ENCODE measurements at regions not wholly inside any gene's neighbourhood (a gene's known extent, or its start where the extent isn't known, plus 50 kb on each side); places are given as distances from the start of the nearest gene placed in this dataset.

DNA sequence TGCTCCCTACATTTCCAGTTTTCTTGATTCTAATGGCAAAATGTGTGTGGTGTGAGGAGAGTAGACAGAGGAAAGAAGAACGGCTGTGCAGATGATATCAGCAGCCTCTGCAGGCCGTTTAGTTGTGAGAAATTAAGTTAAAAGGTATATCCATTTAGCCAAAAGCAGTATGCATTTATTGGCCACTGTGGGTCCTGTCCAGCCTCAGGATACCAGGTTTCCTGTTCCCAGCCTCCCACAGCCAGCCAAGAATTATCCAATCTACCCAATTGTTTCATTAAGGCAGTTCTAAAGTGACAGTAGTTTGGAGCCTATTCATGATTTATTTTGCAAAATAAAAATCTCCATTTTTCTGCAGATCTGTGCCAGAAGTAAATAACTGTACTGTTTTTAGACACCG lies 107.5 kb downstream of the TMEM18 start:
- TF ChIP-seq, protein P1, sequence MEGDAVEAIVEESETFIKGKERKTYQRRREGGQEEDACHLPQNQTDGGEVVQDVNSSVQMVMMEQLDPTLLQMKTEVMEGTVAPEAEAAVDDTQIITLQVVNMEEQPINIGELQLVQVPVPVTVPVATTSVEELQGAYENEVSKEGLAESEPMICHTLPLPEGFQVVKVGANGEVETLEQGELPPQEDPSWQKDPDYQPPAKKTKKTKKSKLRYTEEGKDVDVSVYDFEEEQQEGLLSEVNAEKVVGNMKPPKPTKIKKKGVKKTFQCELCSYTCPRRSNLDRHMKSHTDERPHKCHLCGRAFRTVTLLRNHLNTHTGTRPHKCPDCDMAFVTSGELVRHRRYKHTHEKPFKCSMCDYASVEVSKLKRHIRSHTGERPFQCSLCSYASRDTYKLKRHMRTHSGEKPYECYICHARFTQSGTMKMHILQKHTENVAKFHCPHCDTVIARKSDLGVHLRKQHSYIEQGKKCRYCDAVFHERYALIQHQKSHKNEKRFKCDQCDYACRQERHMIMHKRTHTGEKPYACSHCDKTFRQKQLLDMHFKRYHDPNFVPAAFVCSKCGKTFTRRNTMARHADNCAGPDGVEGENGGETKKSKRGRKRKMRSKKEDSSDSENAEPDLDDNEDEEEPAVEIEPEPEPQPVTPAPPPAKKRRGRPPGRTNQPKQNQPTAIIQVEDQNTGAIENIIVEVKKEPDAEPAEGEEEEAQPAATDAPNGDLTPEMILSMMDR (IDR thresholded peaks at IDR 0.05; ENCODE audit: insufficient read depth, low read depth, low read length), result no peak
- no peak for TF ChIP-seq EZH2 (IDR thresholded peaks at IDR 0.05; ENCODE audit: insufficient read depth, low read length)

All from astrocyte (in vitro differentiated cells and primary cell).